IMR-90 (cell line): ENCODE measurements at regions not wholly inside any gene's neighbourhood (a gene's known extent, or its start where the extent isn't known, plus 50 kb on each side); places are given as distances from the start of the nearest gene placed in this dataset.

ENCODE experiments used
- ATAC-seq: fragments of 200-7000 bp; cut with Tn5 transposase; 2 replicates; pipeline ENCODE4 v1.9.1; 2020; ENCODE audit warnings: low read depth, mild to moderate bottlenecking, moderate library complexity
- BruUV-seq: library from RNA; stranded (reverse); fragments of 400-500 nt; replicated peaks from 2 replicates; lab custom pipeline; 2021; lab: Mats Ljungman, UMichigan
- CTCF ChIA-PET: fragments of 300-600 bp; formaldehyde crosslinking; extraction: SDS; loops from one replicate; lab custom pipeline; 2021; ENCODE audit warnings: antibody characterized with exemption; lab: Yijun Ruan, JAX
- POLR2A ChIA-PET: fragments of 300-600 bp; sonication (Branson Sonifier 250); formaldehyde crosslinking; loops from one replicate; lab custom pipeline; 2022; ENCODE audit warnings: antibody characterized with exemption; ENCODE audit not compliant: unreplicated experiment; lab: Charles Lee
- DNase-seq: peaks from one replicate; pipeline ENCODE4 v3.0.0; 2013
- H2AFZ ChIP-seq: replicated peaks from 2 replicates; pipeline ENCODE3; 2013; ENCODE audit warnings: low read length, mild to moderate bottlenecking; ENCODE audit not compliant: poor library complexity
- H2AK5ac ChIP-seq: 2 replicates; pipeline ENCODE4 v1.6.1; 2013; ENCODE audit warnings: low read depth, low read length, inconsistent platforms
- H2AK9ac ChIP-seq: replicated peaks from 2 replicates; pipeline ENCODE3; 2013; ENCODE audit warnings: mild to moderate bottlenecking, low read depth, low read length, moderate library complexity; ENCODE audit not compliant: poor library complexity
- H2BK120ac ChIP-seq: 2 replicates; pipeline ENCODE4 v1.6.1; 2013; ENCODE audit warnings: low read depth, low read length, inconsistent platforms
- H2BK15ac ChIP-seq: 3 replicates; pipeline ENCODE4 v1.6.1; 2013; ENCODE audit warnings: low read depth, low read length, inconsistent platforms
- H2BK20ac ChIP-seq: 2 replicates; pipeline ENCODE4 v1.6.1; 2013; ENCODE audit warnings: low read depth, mild to moderate bottlenecking, inconsistent platforms, low read length, moderate library complexity
- H2BK5ac ChIP-seq: 2 replicates; pipeline ENCODE4 v1.6.1; 2013; ENCODE audit warnings: mild to moderate bottlenecking, low read depth, low read length, inconsistent platforms; ENCODE audit not compliant: poor library complexity, severe bottlenecking
- H3K14ac ChIP-seq: replicated peaks from 2 replicates; pipeline ENCODE4 v1.6.1; 2013; ENCODE audit warnings: low read depth, low read length, inconsistent platforms
- H3K18ac ChIP-seq: 2 replicates; pipeline ENCODE4 v1.6.1; 2013; ENCODE audit warnings: low read depth, low read length, control low read depth
- H3K23ac ChIP-seq: 2 replicates; pipeline ENCODE4 v1.6.1; 2013; ENCODE audit warnings: low read depth, low read length, inconsistent platforms
- H3K27ac ChIP-seq: 2 replicates; pipeline ENCODE4 v1.5.1; 2013; ENCODE audit warnings: mild to moderate bottlenecking, control low read depth, low read length; ENCODE audit not compliant: insufficient read depth
- H3K27me3 ChIP-seq: 2 replicates; pipeline ENCODE4 v1.6.1; 2013; ENCODE audit warnings: low read length; ENCODE audit not compliant: control insufficient read depth, insufficient read depth
- H3K36me3 ChIP-seq: 2 replicates; pipeline ENCODE4 v1.6.1; 2013; ENCODE audit warnings: low read length, mixed read lengths; ENCODE audit not compliant: control insufficient read depth, insufficient read depth
- H3K4ac ChIP-seq: 2 replicates; pipeline ENCODE4 v1.6.1; 2013; ENCODE audit warnings: low read depth, low read length, inconsistent platforms
- H3K4me1 ChIP-seq: 2 replicates; pipeline ENCODE4 v1.6.1; 2013; ENCODE audit warnings: low read length, mixed read lengths; ENCODE audit not compliant: control insufficient read depth, insufficient read depth
- H3K4me2 ChIP-seq: 2 replicates; pipeline ENCODE4 v1.6.1; 2013; ENCODE audit warnings: low read depth, mild to moderate bottlenecking, control low read depth, low read length, moderate library complexity
- H3K4me3 ChIP-seq: 2 replicates; pipeline ENCODE4 v1.5.1; 2013; ENCODE audit warnings: low read depth, mild to moderate bottlenecking, control low read depth, low read length, moderate library complexity; ENCODE audit not compliant: insufficient read depth
- H3K56ac ChIP-seq: 2 replicates; pipeline ENCODE4 v1.6.1; 2013; ENCODE audit warnings: low read length, inconsistent platforms; ENCODE audit not compliant: insufficient read depth; ENCODE audit errors: extremely low read depth
- H3K79me1 ChIP-seq, 2 experiments: 2 replicates each; pipeline ENCODE4 v1.6.1; 2013; ENCODE audit warnings: low read length in 2 of 2, inconsistent platforms in 1 of 2, low read depth in 1 of 2
- H3K9ac ChIP-seq: 2 replicates; pipeline ENCODE4 v1.6.1; 2013; ENCODE audit warnings: low read depth, low read length, control low read depth
- H3K9me1 ChIP-seq: 2 replicates; pipeline ENCODE4 v1.6.1; 2013; ENCODE audit warnings: low read length, inconsistent platforms; ENCODE audit not compliant: insufficient read depth
- H3K9me3 ChIP-seq: 2 replicates; pipeline ENCODE4 v1.6.1; 2013; ENCODE audit warnings: low read length; ENCODE audit not compliant: control insufficient read depth, insufficient read depth
- H4K20me1 ChIP-seq: 2 replicates; pipeline ENCODE4 v1.6.1; 2013; ENCODE audit warnings: low read length, inconsistent platforms; ENCODE audit not compliant: insufficient read depth
- H4K5ac ChIP-seq: 2 replicates; pipeline ENCODE4 v1.6.1; 2013; ENCODE audit warnings: mild to moderate bottlenecking, low read depth, low read length, control low read depth
- H4K8ac ChIP-seq, 2 experiments: 2 replicates each; pipeline ENCODE4 v1.6.1; 2013; ENCODE audit warnings: low read depth in 2 of 2, low read length in 2 of 2, control low read depth in 1 of 2, inconsistent platforms in 1 of 2
- H4K91ac ChIP-seq: 2 replicates; pipeline ENCODE4 v1.6.1; 2013; ENCODE audit warnings: low read depth, low read length, inconsistent platforms; ENCODE audit not compliant: insufficient read depth
- BHLHE40 ChIP-seq: fragments of 150-350 bp; IDR thresholded peaks from 2 replicates; pipeline ENCODE4 v1.6.1; 2016; ENCODE audit warnings: mild to moderate bottlenecking, low read depth, low read length
- CEBPB ChIP-seq: IDR thresholded peaks from 2 replicates; pipeline ENCODE4 v1.6.1; 2012; ENCODE audit warnings: low read depth, low read length, improper control_type of control experiment
- CHD1 ChIP-seq: IDR thresholded peaks from 2 replicates; pipeline ENCODE4 v1.6.1; 2012; ENCODE audit warnings: low read depth, low read length, improper control_type of control experiment
- CTCF ChIP-seq: conservative IDR thresholded peaks from 2 replicates; pipeline ENCODE4 v1.5.1; 2012; ENCODE audit warnings: mild to moderate bottlenecking, low read depth, low read length, improper control_type of control experiment
- ELK1 ChIP-seq: fragments of 150-350 bp; IDR thresholded peaks from 2 replicates; pipeline ENCODE4 v1.6.1; 2016; ENCODE audit warnings: low read depth, mild to moderate bottlenecking, low read length, moderate library complexity, borderline replicate concordance
- FOS ChIP-seq: fragments of 150-350 bp; IDR thresholded peaks from 2 replicates; pipeline ENCODE4 v1.6.1; 2016; ENCODE audit warnings: low read depth, low read length
- MAFK ChIP-seq: IDR thresholded peaks from 2 replicates; pipeline ENCODE4 v1.6.1; 2012; ENCODE audit warnings: low read depth, low read length, improper control_type of control experiment
- MAZ ChIP-seq: IDR thresholded peaks from 2 replicates; pipeline ENCODE4 v1.6.1; 2012; ENCODE audit warnings: low read depth, mild to moderate bottlenecking, low read length, improper control_type of control experiment, moderate library complexity, borderline replicate concordance
- MXI1 ChIP-seq: IDR thresholded peaks from 2 replicates; pipeline ENCODE4 v1.6.1; 2012; ENCODE audit warnings: low read depth, mild to moderate bottlenecking, low read length, moderate library complexity, borderline replicate concordance
- NFE2L2 ChIP-seq: fragments of 150-350 bp; IDR thresholded peaks from 2 replicates; pipeline ENCODE4 v1.6.1; 2016; ENCODE audit warnings: low read depth, mild to moderate bottlenecking, low read length
- POLR2A ChIP-seq: IDR thresholded peaks from 2 replicates; pipeline ENCODE4 v1.6.1; 2012; ENCODE audit warnings: mild to moderate bottlenecking, low read depth, low read length
- RAD21 ChIP-seq: IDR thresholded peaks from 2 replicates; pipeline ENCODE4 v1.6.1; 2012; ENCODE audit warnings: low read length, improper control_type of control experiment
- RCOR1 ChIP-seq: IDR thresholded peaks from 2 replicates; pipeline ENCODE4 v1.6.1; 2012; ENCODE audit warnings: mild to moderate bottlenecking, low read length, improper control_type of control experiment; ENCODE audit not compliant: insufficient replicate concordance
- RFX5 ChIP-seq: IDR thresholded peaks from 2 replicates; pipeline ENCODE4 v1.8.0; 2012; ENCODE audit warnings: low read depth, mild to moderate bottlenecking, low read length, moderate library complexity
- SMC3 ChIP-seq: fragments of 150-350 bp; IDR thresholded peaks from 2 replicates; pipeline ENCODE4 v1.6.1; 2016; ENCODE audit warnings: low read depth, mild to moderate bottlenecking, antibody characterized with exemption, low read length, moderate library complexity
- USF2 ChIP-seq: fragments of 150-350 bp; IDR thresholded peaks from 2 replicates; pipeline ENCODE4 v1.6.1; 2017; ENCODE audit warnings: mild to moderate bottlenecking, antibody characterized with exemption, low read length, low read depth
- WGBS, 2 experiments: methylation state at CpG; one replicate each; pipeline versions ENCODE4 v1.1.5 to v1.1.7; 2013; ENCODE audit warnings: missing lambda C conversion rate in 2 of 2; ENCODE audit not compliant: insufficient read length in 1 of 2; ENCODE audit errors: extremely low coverage in 2 of 2; 5-methylcytosine and 5-hydroxymethylcytosine counted together
- dilution Hi-C: fragments of 300-500 bp; cut with HindIII; formaldehyde crosslinking; loops from one replicate; pipeline ENCODE4 v1.14.3; 2018; ENCODE audit warnings: low sequenced_read_pairs; ENCODE audit not compliant: unreplicated experiment
- in situ Hi-C: fragments of 300-500 bp; cut with MboI; formaldehyde crosslinking; loops from 3 replicates; pipeline ENCODE4 v1.14.3; 2019; ENCODE audit warnings: low sequenced_read_pairs, inconsistent platforms, mixed read lengths
- intact Hi-C: fragments of 100-400 bp; cut with micrococcal nuclease; formaldehyde crosslinking; loops from 2 replicates; pipeline ENCODE4 v1.10.0; 2022

- Histone ChIP-seq H3K36me3 (no peaks in the 10 kb centered on the region), H4K20me1 (no peaks in the 10 kb centered on the region), H3K56ac (no peak overlapping the region), H2AK5ac (no peak overlapping the region), H2AK9ac (no peak overlapping the region), H4K91ac (no peak overlapping the region), H3K27ac (no peak overlapping the region), H3K9ac (no peak overlapping the region), H2BK15ac (no peak overlapping the region), H3K9me3 (peaks cover 6% of the 10 kb centered on the region; the same call in 1 of the 2 replicates), H3K23ac (no peak overlapping the region), H2AFZ (no peak overlapping the region), H3K27me3 (no peaks in the 10 kb centered on the region), H3K18ac (no peak overlapping the region), H3K79me1 (no peaks in the 10 kb centered on the region), H3K4me2 (no peak overlapping the region), H3K14ac (no peak overlapping the region), H4K8ac (no peak overlapping the region), H2BK20ac (no peak overlapping the region), H2BK120ac (no peak overlapping the region), H2BK5ac (no peak overlapping the region), H3K4me3 (no peak overlapping the region), H4K5ac (no peak overlapping the region), H3K9me1 (no peaks in the 10 kb centered on the region), H3K4me1 (no peaks in the 10 kb centered on the region), H3K4ac (no peak overlapping the region)
- DNase-seq (no peak), ATAC-seq (no peak)
- intact Hi-C loops: no loop called here
- ChIA-PET POLR2A (no interaction called here), CTCF (no interaction called here)
- in situ Hi-C loops: no loop called here
- dilution Hi-C loops: no loop called here
- WGBS, 2 experiments: no CpG with 5 or more reads among the region's 10 CpGs
- no peak for TF ChIP-seq MAFK
- no peak for TF ChIP-seq MXI1
- TF ChIP-seq CTCF: no peak
- TF ChIP-seq POLR2A: no peak
- no peak for TF ChIP-seq NFE2L2
- TF ChIP-seq FOS: no peak
- no peak for TF ChIP-seq CEBPB
- no peak for TF ChIP-seq MAZ
- no peak for TF ChIP-seq RAD21
- TF ChIP-seq RCOR1: no peak
- TF ChIP-seq ELK1: no peak
- no peak for TF ChIP-seq CHD1
- no peak for TF ChIP-seq USF2
- no peak for TF ChIP-seq RFX5
- TF ChIP-seq BHLHE40: no peak
- no peak for TF ChIP-seq SMC3
- BruUV-seq: no TSS peak
These were observed 2188.5 kb upstream of the WWC1 start for GRCh38 chr5:166102947-166103346.
